PC-3 (cell line): ENCODE measurements at regions not wholly inside any gene's neighbourhood (a gene's known extent, or its start where the extent isn't known, plus 50 kb on each side); places are given as distances from the start of the nearest gene placed in this dataset.

ENCODE experiments used
- ATAC-seq: fragments of 200-7000 bp; cut with Tn5 transposase; 2 replicates; pipeline ENCODE4 v1.9.1; 2020; ENCODE audit warnings: mild to moderate bottlenecking, moderate library complexity
- BruUV-seq: library from RNA; stranded (reverse); fragments of 400-500 nt; replicated peaks from 2 replicates; lab custom pipeline; 2021; lab: Mats Ljungman, UMichigan
- CTCF ChIA-PET: fragments of 300-600 bp; sonication (Branson Sonifier 250); formaldehyde crosslinking; loops from one replicate; lab custom pipeline; 2022; ENCODE audit warnings: antibody characterized with exemption; lab: Charles Lee
- POLR2A ChIA-PET: fragments of 300-600 bp; sonication (Branson Sonifier 250); formaldehyde crosslinking; loops from one replicate; lab custom pipeline; 2022; ENCODE audit warnings: antibody characterized with exemption; ENCODE audit not compliant: unreplicated experiment; lab: Charles Lee
- DNase-seq: peaks from one replicate; pipeline ENCODE4 v3.0.0-alpha.2; 2015
- H2AFZ ChIP-seq: fragments of 300-600 bp; sonication (generic); 2 replicates; pipeline ENCODE4 v1.6.0; 2016; ENCODE audit warnings: antibody characterized with exemption, low read length
- H3F3A ChIP-seq: fragments of 300-600 bp; sonication (generic); one replicate; pipeline ENCODE4 v1.6.0; 2017; ENCODE audit warnings: antibody characterized with exemption, low read length, control low read depth, mild to moderate bottlenecking; ENCODE audit not compliant: unreplicated experiment
- H3K27ac ChIP-seq: fragments of 300-600 bp; sonication (generic); 2 replicates; pipeline ENCODE4 v1.5.1; 2016; ENCODE audit warnings: mild to moderate bottlenecking, low read length
- H3K27me3 ChIP-seq: fragments of 300-600 bp; sonication (generic); 2 replicates; pipeline ENCODE4 v1.6.1; 2016; ENCODE audit warnings: low read length, mixed read lengths
- H3K36me3 ChIP-seq: fragments of 300-600 bp; sonication (generic); 2 replicates; pipeline ENCODE4 v1.6.1; 2016; ENCODE audit warnings: low read depth, mixed run types, low read length, mixed read lengths
- H3K4me1 ChIP-seq: fragments of 300-600 bp; sonication (generic); 2 replicates; pipeline ENCODE4 v1.5.1; 2016; ENCODE audit warnings: low read length; ENCODE audit not compliant: insufficient read depth
- H3K4me2 ChIP-seq: fragments of 300-600 bp; sonication (generic); 2 replicates; pipeline ENCODE4 v1.6.0; 2016; ENCODE audit warnings: low read length
- H3K4me3 ChIP-seq: fragments of 300-600 bp; sonication (generic); 2 replicates; pipeline ENCODE4 v1.5.1; 2016; ENCODE audit warnings: mild to moderate bottlenecking, low read length, mixed read lengths
- H3K79me2 ChIP-seq: fragments of 300-600 bp; sonication (generic); 2 replicates; pipeline ENCODE4 v1.6.1; 2017; ENCODE audit warnings: low read length, mixed read lengths
- H3K9ac ChIP-seq: fragments of 300-600 bp; sonication (generic); 2 replicates; pipeline ENCODE4 v1.6.0; 2016; ENCODE audit warnings: mild to moderate bottlenecking, low read length
- H3K9me2 ChIP-seq: fragments of 300-600 bp; sonication (generic); replicated peaks from 2 replicates; pipeline ENCODE4 v1.6.1; 2016; ENCODE audit warnings: mixed run types, low read length, mixed read lengths
- H3K9me3 ChIP-seq: fragments of 300-600 bp; sonication (generic); 2 replicates; pipeline ENCODE4 v1.6.1; 2016; ENCODE audit warnings: low read length, mixed read lengths
- H4K20me1 ChIP-seq: fragments of 300-600 bp; sonication (generic); 2 replicates; pipeline ENCODE4 v1.6.1; 2016; ENCODE audit warnings: low read length, mixed read lengths
- CTCF ChIP-seq: fragments of 300-600 bp; sonication (generic); conservative IDR thresholded peaks from 2 replicates; pipeline ENCODE4 v1.5.1; 2017; ENCODE audit warnings: antibody characterized with exemption, low read depth, mild to moderate bottlenecking, low read length
- EZH2 ChIP-seq: fragments of 300-600 bp; sonication (generic); IDR thresholded peaks from one replicate; pipeline ENCODE4 v1.6.1; 2017; ENCODE audit warnings: antibody characterized with exemption, mild to moderate bottlenecking, low read length; ENCODE audit not compliant: unreplicated experiment
- EZH2phosphoT487 ChIP-seq: fragments of 300-600 bp; sonication (generic); IDR thresholded peaks from 2 replicates; pipeline ENCODE4 v1.6.1; 2018; ENCODE audit warnings: mild to moderate bottlenecking, antibody characterized with exemption, low read length, borderline replicate concordance
- intact Hi-C: fragments of 100-400 bp; cut with micrococcal nuclease; formaldehyde crosslinking; loops from 2 replicates; pipeline ENCODE4 v1.9.0; 2023

- Histone ChIP-seq H3K4me1 (no peaks in the 10 kb centered on the region), H2AFZ (no peak overlapping the region), H3F3A (no peaks in the 10 kb centered on the region), H3K79me2 (no peaks in the 10 kb centered on the region), H3K9me3 (no peaks in the 10 kb centered on the region), H3K27ac (no peak overlapping the region), H3K27me3 (no peaks in the 10 kb centered on the region), H3K4me3 (no peak overlapping the region), H4K20me1 (no peaks in the 10 kb centered on the region), H3K36me3 (no peaks in the 10 kb centered on the region), H3K9me2 (0 out of 2 replicates have a peak, but pooled peaks cover 5% of the 10 kb centered on the region), H3K9ac (no peak overlapping the region), H3K4me2 (no peak overlapping the region)
- ChIA-PET CTCF (no interaction called here), POLR2A (no interaction called here)
- no TSS peak for BruUV-seq
- no peak for TF ChIP-seq EZH2
- no peak for TF ChIP-seq CTCF
- no peak for TF ChIP-seq EZH2phosphoT487
- DNase-seq (no peak), ATAC-seq (no peak)
- intact Hi-C loops = no loop called here
Observed at GRCh38 chr5:110092955-110093785, 403.4 kb downstream of the MAN2A1 start.

GRCh38 chr5:110094109-110094508, 404.4 kb downstream of the MAN2A1 start:
- intact Hi-C loops = no loop called here
- Histone ChIP-seq H4K20me1 (no peaks in the 10 kb centered on the region), H3K36me3 (no peaks in the 10 kb centered on the region), H3K79me2 (no peaks in the 10 kb centered on the region), H3K4me1 (no peaks in the 10 kb centered on the region), H2AFZ (no peak overlapping the region), H3K27ac (no peak overlapping the region), H3F3A (no peaks in the 10 kb centered on the region), H3K27me3 (no peaks in the 10 kb centered on the region), H3K4me2 (no peak overlapping the region), H3K9me2 (no peaks in the 10 kb centered on the region), H3K9me3 (no peaks in the 10 kb centered on the region), H3K4me3 (no peak overlapping the region), H3K9ac (no peak overlapping the region)
- POLR2A ChIA-PET = no interaction called here
- no peak for DNase-seq
- TF ChIP-seq CTCF = no peak
- no peak for TF ChIP-seq EZH2phosphoT487
- no peak for TF ChIP-seq EZH2
- ATAC-seq = no peak
- BruUV-seq = no TSS peak
- CTCF ChIA-PET = no interaction called here

- TF ChIP-seq EZH2 (no peak), EZH2phosphoT487 (no peak), CTCF (no peak)
Observed at GRCh38 chr5:110094548-110094947, 404.8 kb downstream of the MAN2A1 start.

More at GRCh38 chr5:110094548-110094947, 404.8 kb downstream of the MAN2A1 start:
- no peaks in the 10 kb centered on the region for H4K20me1 ChIP-seq
- H3K9me3 ChIP-seq = no peaks in the 10 kb centered on the region
- no peaks in the 10 kb centered on the region for H3K79me2 ChIP-seq
- ChIA-PET CTCF (no interaction called here), POLR2A (no interaction called here)
- H2AFZ ChIP-seq = no peak overlapping the region
- DNase-seq (no peak), ATAC-seq (no peak)
- no peaks in the 10 kb centered on the region for H3K36me3 ChIP-seq
- no peak overlapping the region for H3K27ac ChIP-seq
- intact Hi-C loops = no loop called here
- H3K4me2 ChIP-seq = no peak overlapping the region
- H3K4me3 ChIP-seq = no peak overlapping the region
- no peaks in the 10 kb centered on the region for H3K4me1 ChIP-seq
- no peak overlapping the region for H3K9ac ChIP-seq
- H3K9me2 ChIP-seq = no peaks in the 10 kb centered on the region
- BruUV-seq = no TSS peak
- H3F3A ChIP-seq = no peaks in the 10 kb centered on the region
- no peaks in the 10 kb centered on the region for H3K27me3 ChIP-seq
